ENCODE measurements at regions not wholly inside any gene's neighbourhood (a gene's known extent, or its start where the extent isn't known, plus 50 kb on each side); places are given as distances from the start of the nearest gene placed in this dataset.

- no peak for ATAC-seq
- Histone ChIP-seq H3K9me2 (ENCODE audit: insufficient read depth) (no peaks in the 10 kb centered on the region), H3K36me3 (ENCODE audit: control insufficient read depth in 1 of 2, insufficient read depth in 2 of 2, low read length in 2 of 2) (no peaks in the 10 kb centered on the region), H3K4me1 (ENCODE audit: control insufficient read depth in 1 of 2, insufficient read depth in 2 of 2, low read length in 2 of 2) (peaks cover 0 to 1% of the 10 kb centered on the region in 2 experiments; a peak in 1 of 4 replicates), H3K4me2 (ENCODE audit: low read length) (no peak overlapping the region), H3K9ac (ENCODE audit: low read length) (no peak overlapping the region), H2AFZ (ENCODE audit: low read depth, low read length, poor library complexity, severe bottlenecking) (no peak overlapping the region), H3K79me2 (ENCODE audit: insufficient read depth, low read length) (no peaks in the 10 kb centered on the region), H3K27me3 (ENCODE audit: insufficient read depth, low read length) (no peaks in the 10 kb centered on the region), H3K27ac (ENCODE audit: low read depth, low read length) (no peak overlapping the region), H4K20me1 (ENCODE audit: insufficient read depth) (no peaks in the 10 kb centered on the region), H3K4me3 (replicated peaks in 1 of 2; ENCODE audit: low read depth in 1 of 2, low read length in 2 of 2) (no peak overlapping the region), H3K9me3 (ENCODE audit: control insufficient read depth in 1 of 2, insufficient read depth in 1 of 2, low read depth in 1 of 2, low read length in 2 of 2) (no peaks in the 10 kb centered on the region)
- ChIA-PET CTCF (no interaction called here), RAD21 (ENCODE audit: low non-redundant PET in 1 of 2, low total read pairs in 2 of 2, uncharacterized antibody in 2 of 2, unreplicated experiment in 2 of 2) (no interaction called here), POLR2A (no interaction called here)
- no peak for TF ChIP-seq ZBTB33 (IDR thresholded peaks at IDR 0.05; ENCODE audit: extremely low read depth, insufficient replicate concordance, low read length)
- TF ChIP-seq SRF (IDR thresholded peaks at IDR 0.05; ENCODE audit: low read depth): no peak
- no peak for TF ChIP-seq YY1 (IDR thresholded peaks at IDR 0.05; ENCODE audit: extremely low read depth, insufficient replicate concordance, low read depth, low read length)
- no peak for TF ChIP-seq POLR2A (IDR thresholded peaks at IDR 0.05; ENCODE audit: borderline replicate concordance, extremely low read depth, insufficient read depth, insufficient read length)
- no peak for TF ChIP-seq ELF1 (IDR thresholded peaks at IDR 0.05; ENCODE audit: borderline replicate concordance, low read depth)
- no peak for TF ChIP-seq EZH2phosphoT487 (IDR thresholded peaks at IDR 0.05; ENCODE audit: borderline replicate concordance)
- no peak for TF ChIP-seq CBX3 (IDR thresholded peaks at IDR 0.05; ENCODE audit: low read depth)
- no peak for TF ChIP-seq CEBPB (IDR thresholded peaks at IDR 0.05; ENCODE audit: low read depth)
- TF ChIP-seq TCF7L2 (IDR thresholded peaks at IDR 0.05; ENCODE audit: borderline replicate concordance, extremely low read depth, insufficient read depth, insufficient read length): no peak
- TF ChIP-seq MAX (IDR thresholded peaks at IDR 0.05): no peak
- TF ChIP-seq EGR1 (IDR thresholded peaks at IDR 0.05; ENCODE audit: low read depth): no peak
- TF ChIP-seq FOSL1 (IDR thresholded peaks at IDR 0.05; ENCODE audit: low read depth): no peak
- no peak for TF ChIP-seq ZFX (IDR thresholded peaks at IDR 0.05)
- no peak for TF ChIP-seq POLR2AphosphoS5 (IDR thresholded peaks at IDR 0.05; ENCODE audit: low read depth, low read length)
- no peak for TF ChIP-seq RAD21 (IDR thresholded peaks at IDR 0.05; ENCODE audit: low read depth)
- no peak for DNase-seq (ENCODE audit: low read depth, low spot score)
- intact Hi-C loops (cut with micrococcal nuclease): no loop called here
- BruUV-seq (replicated peaks): no TSS peak
These were observed 209.4 kb downstream of the GLI2 start for GRCh38 chr2:120945091-120945490.
